HUDEP-2 (cell line): ENCODE measurements at regions not wholly inside any gene's neighbourhood (a gene's known extent, or its start where the extent isn't known, plus 50 kb on each side); places are given as distances from the start of the nearest gene placed in this dataset.

Source experiments
- DNase-seq, 76 experiments: peaks; one replicate each; lab custom pipeline; 2025; ENCODE audit not compliant: unreplicated experiment in 76 of 76; lab: John Stamatoyannopoulos, UW

- DNase-seq, result no peak
These were observed 957.2 kb downstream of the TUSC7 start for GRCh38 chr3:117666812-117667211.

DNA sequence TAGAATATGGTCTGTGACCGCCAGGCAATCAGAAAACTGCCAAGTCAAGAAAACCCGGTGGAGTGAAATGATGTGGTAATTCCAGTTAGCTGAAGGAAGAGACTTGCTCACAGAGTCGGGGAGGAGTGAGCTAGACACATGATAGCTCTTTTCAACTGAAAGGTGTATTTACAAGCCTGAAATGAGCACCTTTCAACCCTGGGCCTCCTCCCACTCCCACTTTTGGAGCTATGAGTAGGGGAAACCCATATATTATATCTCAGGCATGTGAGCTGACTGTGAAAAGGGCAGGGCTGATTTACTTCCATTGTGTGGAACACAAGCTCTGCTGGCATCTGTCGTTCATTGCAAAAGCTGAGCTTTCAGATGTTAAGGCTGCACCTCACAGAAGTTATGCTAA lies 960.2 kb downstream of the TUSC7 start:
- DNase-seq, result no peak

DNA sequence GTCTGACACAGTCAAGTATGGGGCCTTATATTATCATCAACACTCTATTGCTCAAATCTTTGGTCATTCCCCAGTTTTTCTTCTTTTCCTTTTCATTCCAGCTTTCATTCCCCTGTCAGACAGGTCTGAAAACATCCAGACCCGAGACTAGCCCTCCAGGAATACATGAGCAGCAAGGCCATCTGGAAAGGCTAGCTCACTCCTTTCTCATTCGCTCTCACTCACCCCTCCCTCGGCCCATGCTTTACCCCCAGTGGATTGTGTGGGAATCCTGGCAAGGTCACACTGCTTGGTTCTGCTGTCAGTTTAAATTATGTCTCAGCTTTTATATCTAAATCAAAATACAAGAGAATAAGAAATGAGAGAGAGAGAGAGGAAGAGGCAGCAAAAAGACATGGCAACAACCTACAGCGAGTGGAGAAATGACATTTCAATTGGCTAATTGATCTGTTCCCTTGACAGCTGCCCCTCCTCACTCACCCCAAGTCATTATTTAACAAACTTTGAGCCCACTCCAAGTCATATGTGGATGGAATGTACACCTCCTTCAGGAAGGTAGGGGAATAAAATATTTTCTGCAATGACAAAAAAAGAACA lies 962.2 kb downstream of the TUSC7 start:
- DNase-seq, result no peak

GRCh38 chr3:117674321-117674720 lies 964.7 kb downstream of the TUSC7 start:
- no peak for DNase-seq

- DNase-seq, result no peak
These were observed 972.0 kb downstream of the TUSC7 start for GRCh38 chr3:117681619-117682018.

DNA sequence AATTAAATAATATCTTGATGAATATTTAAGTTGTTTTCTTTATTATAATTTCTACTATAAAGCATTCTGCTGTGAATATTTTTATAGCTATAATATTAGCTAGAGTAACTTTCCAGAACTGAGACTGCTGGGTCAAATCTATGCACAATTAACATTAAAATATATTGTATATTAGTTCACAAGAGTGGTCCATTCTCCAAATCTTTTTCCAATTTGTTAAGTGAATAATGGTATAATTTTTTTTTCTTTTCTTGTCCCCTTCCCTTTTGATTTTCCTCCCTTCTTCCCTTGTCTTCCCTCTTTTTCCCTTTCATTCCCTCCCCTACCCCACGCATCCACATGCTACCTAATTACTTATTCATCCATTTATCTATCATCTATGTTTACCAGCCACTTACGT lies 977.5 kb downstream of the TUSC7 start:
- DNase-seq, result no peak

GRCh38 chr3:117688583-117688982 lies 979.0 kb downstream of the TUSC7 start:
- no peak for DNase-seq

DNA sequence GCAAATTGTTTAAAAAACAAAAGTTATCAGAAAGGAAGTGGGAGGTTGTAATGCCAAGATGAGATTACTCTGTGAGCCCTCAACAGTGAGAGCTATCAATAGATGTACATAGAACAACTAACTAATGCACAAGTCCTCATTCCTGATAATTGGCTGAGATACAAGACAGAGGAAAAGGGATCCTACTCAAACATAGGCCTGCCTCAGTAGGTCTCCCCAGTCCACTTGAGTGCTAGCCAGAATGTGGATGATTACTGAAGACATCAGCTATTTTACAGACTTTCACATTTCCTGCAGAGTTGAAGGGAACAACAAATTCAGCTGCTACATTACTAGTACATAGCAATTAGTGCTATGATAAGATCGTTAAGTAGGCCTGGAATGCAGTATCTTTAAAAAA lies 981.9 kb downstream of the TUSC7 start:
- DNase-seq, result no peak

DNA sequence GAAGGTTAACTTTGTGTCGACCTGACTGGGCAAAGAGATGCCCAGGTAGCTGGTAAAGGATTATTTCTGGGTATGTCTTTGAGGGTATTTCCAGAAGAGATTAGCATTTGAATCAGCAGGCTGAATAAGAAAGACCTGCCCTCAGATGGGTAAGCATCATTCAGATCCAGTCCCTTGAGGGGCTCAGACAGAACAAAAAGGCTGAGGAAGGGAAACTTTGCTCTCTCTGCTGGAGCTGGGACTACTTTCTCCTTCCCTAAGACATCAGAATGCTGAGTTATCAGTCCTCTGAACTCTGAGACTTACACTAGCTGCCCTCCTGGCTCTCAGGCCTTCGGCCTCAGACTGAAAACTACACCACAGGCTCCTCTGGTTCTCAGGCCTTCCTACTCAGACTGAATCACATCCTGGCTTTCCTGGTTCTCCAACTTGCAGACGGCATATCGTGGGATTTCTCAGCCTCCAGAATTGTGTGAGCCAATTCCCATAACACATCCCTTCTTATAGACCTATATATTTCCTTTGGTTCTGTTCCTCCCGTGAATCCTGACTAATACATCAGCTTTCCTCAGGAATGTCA lies 982.9 kb downstream of the TUSC7 start:
- no peak for DNase-seq

DNA sequence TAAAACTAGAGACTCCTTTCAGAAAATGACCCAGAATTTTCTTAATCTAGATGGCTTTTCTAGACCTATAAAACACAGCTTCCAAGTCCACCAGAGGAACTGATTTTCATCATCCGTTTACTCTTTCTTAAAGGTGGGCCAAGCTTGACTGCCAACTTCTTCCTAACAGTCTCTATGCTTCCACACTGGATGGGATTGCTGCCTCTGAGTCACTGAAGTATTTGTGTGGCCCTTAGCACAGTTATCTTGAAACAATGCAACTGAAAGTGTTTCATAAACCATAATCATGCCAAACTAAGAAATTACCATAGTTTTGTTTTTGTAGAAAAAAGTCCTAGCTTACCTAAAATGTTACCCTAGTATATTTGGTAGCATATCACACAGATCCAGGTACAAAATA lies 985.7 kb downstream of the TUSC7 start:
- no peak for DNase-seq

GRCh38 chr3:117695871-117696645 lies 986.5 kb downstream of the TUSC7 start:
- no peak for DNase-seq

- DNase-seq, result no peak
These were observed 987.4 kb downstream of the TUSC7 start for GRCh38 chr3:117696851-117697407.

DNA sequence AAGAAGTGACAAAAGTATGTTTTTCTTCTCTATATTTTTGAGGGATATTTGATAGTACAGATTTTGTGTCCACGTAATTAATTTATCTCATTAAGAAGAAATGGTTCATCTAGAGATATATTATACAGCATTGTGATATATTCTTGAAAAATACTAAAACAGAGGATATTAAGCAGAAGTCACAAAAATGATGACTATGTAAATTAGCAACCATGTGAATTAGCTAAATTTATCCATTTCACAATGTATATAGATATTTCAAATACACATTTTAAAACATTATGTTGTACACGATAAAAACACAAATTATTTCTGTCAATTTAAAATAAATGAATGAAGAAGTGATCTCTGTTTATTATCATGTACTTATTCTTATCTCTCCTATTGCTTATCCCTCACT lies 989.5 kb downstream of the TUSC7 start:
- DNase-seq, result no peak

DNA sequence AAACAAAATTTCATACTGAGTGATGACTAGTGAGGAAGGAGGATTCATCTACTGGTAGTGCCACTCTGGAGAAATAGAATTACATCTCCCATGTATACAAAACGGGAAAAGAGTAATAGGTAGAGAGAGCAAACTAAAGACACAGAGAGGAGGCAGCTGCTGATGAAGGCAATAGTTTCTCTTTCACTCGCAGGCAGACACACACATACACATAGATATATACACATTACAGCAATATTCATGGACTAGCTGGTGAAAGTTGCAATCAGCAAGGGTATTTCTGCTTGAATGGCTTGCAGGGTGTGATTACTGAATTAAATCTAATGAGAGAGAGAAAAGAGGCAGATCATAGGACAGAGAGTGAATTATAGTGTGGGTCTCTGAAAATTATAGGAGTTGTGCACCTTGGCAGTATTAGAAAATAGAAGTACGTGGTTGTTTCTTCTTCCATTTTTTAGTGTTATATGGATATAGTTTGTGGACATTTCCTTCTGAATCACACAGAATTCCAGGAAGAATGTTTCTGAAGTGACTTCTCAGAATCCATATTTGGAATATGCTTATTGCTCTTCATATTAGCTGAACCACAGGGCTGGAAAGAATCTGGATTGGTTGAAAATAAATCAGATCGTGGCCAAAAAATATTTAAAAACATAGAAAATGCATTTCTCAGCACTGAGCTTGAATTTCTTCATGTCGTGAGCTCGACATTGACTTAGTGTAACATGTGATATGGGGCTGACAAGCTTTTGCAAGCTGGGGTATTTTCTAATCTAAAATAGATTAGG lies 991.2 kb downstream of the TUSC7 start:
- DNase-seq, result no peak

- no peak for DNase-seq
These were observed 995.4 kb downstream of the TUSC7 start for GRCh38 chr3:117705011-117705410.

DNA sequence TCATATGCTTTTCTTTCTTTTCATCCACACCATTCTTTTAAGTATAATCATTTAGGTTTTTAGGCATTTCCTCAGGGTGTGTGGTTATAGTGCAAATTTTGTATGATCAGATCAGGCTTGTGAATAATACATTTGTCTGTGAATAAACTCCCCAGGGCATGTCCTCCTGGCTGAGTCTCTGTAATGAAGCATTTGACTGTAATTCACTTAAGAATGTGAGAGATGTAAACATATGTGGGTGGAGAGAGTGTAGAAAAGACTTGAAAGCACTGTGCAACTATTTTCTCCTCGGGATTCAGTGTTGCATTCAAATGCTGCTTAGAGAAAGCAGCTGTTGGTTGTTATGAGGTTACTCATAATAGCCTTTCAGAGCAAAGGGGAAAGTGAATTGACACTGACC lies 996.5 kb downstream of the TUSC7 start:
- DNase-seq, result no peak

GRCh38 chr3:117706756-117707155 lies 997.2 kb downstream of the TUSC7 start:
- no peak for DNase-seq

- DNase-seq, result no peak
These were observed 999.0 kb downstream of the TUSC7 start for GRCh38 chr3:117708601-117709000.

DNA sequence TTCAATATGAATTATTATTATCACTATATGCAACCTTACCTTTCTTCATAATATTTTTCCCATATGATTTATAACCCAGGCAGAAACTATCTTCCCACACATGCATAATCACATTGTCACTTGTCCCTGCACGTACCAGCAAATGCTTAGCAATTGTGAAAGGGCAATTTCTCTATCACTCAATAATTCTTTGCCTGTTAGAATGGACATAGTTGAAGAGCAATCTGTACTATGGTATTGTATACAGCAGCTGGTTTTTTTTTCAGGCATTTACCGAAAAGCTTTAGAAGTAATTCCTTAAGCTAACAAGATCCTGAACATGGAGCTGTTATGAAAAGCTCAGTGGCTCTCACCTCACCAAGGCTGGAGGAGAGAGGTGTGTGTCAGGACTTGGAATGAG lies 999.5 kb downstream of the TUSC7 start:
- DNase-seq, result no peak

DNA sequence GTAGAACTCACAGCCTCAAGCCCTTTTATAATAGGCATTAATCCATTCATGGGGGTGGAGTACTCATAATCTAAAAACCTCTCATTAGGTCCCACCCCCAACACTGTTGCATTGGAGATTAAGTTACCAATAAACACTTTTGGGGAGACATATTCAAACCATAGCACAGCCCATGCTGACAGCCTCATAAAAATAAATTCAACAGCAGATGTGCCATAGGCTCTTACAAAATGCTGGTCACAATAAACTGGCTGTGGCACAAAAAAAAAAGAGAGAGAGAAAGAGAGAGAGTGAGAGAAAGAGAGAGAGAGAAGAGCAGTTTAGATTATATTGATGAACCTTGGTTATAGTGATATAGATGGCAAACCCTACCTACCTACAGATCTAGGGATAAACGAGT lies 1000.9 kb downstream of the TUSC7 start:
- DNase-seq, result no peak

- peak in 2 of 76 experiments; percentile 1 to 3 for DNase-seq
These were observed 1009.8 kb downstream of the TUSC7 start for GRCh38 chr3:117719316-117719926.
